Tongue (tissue), 1 donor: ENCODE measurements at regions not wholly inside any gene's neighbourhood (a gene's known extent, or its start where the extent isn't known, plus 50 kb on each side); places are given as distances from the start of the nearest gene placed in this dataset.

Experiments used
- DNase-seq: peaks from one replicate; pipeline ENCODE4 v3.0.0-alpha.2; 2015

GRCh38 chr10:43898592-43898991 lies 249.9 kb upstream of the ZNF32 start:
- no peak for DNase-seq

DNA sequence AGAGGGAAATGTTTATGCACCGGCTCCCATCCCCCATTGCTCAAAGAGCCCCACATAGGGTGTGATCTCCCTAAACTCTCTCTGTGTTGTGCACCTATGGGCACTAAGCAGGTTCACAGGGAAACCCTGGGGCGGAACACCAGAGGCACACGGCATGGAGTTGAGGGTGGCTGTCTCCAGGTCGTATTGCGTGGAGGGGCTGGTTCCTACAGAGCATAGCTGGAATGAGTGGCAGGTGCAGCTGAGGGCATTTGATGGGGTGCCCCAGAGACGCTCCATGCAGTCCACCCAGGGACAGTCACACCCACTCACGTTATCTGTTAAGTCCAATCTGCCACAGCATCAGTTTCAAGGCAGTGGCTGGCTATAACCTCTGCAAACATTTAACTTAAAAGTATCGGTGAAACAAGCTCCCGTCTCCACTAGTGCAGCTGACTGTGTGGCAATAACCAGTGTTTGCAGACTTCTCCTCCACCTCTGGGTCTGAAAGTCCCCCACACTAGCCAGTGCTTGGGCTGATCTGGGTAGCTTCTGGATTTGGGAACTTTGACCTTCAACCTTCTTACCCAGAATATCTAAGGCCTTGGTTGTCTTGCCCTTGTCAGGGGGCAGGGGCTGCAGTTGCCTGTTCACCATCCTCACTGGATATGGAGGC lies 249.2 kb upstream of the ZNF32 start:
- DNase-seq, result no peak

DNA sequence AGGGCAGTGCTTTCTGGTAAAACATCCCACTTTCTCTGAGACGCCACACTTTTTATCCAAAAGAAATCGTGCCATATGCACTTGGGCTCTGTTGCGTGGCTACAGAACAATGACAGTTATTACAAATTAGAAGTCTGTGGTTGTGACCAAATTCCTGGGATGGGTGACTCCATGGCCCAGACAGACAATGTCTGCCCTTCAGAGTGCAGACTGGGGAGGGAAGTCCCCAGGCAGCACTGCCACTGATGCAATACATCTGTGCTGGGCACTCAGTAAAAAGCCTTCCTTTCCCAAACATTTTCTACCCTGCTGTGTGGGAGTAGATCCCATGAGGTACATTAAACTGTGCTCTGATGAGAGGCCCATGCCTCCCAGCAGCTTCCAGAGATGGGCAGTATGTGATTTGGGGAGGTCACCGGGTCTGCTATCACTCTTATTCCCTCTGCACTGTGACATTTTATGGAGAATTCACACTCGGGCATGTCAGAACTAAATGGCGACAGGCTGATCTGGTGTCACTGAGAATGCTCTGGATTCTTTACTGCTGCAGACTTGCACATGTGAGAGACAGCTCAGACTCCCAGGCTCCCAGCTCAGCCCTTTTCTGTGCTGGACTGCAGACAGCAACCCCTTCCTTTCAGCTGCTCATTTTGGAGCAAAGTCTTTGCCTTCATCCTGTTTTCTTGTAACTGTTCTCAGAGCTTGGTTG lies 243.5 kb upstream of the ZNF32 start:
- DNase-seq, result peak; percentile 46

DNA sequence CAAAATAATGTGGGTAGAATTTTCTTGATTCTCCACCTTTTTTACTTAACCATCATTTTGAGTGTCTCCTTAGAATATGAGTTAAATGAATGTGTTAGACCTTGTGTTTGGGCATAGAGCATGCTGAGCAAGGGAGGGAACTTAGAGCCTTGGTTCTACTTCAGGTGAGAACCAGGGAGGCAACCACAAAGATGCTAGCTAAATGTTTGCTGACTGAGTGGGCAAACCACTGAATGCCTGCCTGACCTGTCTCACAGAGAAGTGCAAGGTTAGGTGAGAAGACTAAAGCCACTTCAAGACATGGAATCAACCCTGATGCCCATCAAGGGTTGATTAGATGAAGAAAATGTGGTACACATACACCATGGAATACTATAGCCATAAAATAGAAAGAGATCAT lies 242.6 kb upstream of the ZNF32 start:
- no peak for DNase-seq

GRCh38 chr10:43890124-43890523 lies 241.4 kb upstream of the ZNF32 start:
- no peak for DNase-seq

GRCh38 chr10:43888586-43888985 lies 239.9 kb upstream of the ZNF32 start:
- DNase-seq, result peak; percentile 37

- DNase-seq, result no peak
Observed at GRCh38 chr10:43885842-43886241, 237.2 kb upstream of the ZNF32 start.

DNA sequence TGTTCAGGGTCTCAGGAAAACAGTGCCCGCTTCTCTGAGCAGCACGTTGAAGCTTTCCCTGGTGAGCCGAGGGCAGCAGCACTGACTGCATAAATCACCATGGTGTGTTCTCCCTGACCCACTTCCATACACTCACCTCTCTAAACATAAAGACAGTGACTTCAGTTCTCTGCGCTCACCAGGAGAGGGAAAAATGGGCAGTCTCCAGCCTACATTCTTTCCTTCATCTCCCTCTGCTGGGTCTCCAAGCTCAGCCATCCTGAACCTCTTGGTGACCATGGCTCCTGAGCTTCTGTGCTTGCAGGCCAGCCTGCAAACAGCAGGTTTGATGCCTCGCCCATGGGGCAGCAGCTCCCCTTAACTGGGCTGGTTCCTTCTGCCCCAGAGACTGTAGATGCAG lies 236.6 kb upstream of the ZNF32 start:
- no peak for DNase-seq

DNA sequence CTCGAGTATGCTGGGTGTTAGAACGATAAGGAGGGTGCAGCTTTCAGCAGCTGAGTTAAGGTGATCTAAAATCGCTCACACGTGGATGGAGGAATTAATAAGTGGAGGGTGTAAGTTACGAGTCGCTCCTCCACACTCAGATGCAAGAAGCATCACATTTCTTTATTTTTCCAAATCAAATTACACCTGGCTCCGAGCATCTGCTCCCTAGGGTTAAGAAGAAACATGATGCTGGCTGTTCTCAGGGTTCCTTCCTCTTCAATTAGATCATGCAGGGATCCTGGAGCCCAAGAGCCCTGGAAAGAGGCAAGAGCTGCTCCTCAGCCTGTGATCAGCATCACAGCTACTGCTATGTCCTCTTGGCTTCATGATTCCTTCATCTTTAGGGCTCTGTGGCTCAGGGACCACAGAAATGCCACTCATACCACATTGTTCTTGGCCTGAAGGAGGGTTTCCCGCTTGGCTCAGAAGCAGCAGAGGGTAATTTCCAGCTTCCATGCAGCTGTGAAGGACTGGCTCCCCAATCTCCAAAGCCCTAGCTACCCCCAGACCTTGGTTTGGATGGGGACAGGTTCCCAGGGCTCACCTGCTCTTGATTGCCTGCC lies 235.9 kb upstream of the ZNF32 start:
- DNase-seq, result no peak

DNA sequence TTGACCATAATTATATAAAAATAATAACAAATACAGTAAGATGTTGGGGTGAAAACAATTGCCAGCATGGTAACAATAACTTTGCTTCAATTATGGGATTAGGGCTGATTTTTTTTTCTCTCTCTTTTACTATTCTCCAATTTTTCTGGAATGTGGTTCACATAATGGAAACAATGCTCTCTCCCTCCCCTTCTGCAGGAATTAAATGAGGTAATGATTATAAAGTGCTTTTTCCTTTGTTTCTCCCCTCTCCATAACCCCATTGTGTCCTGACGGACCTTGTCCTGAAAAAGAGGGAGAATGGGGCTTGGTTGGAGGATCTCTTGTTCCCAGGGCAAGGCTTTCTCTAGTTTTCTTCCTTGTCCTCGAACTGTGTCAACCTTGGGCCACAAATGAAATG lies 234.0 kb upstream of the ZNF32 start:
- DNase-seq, result no peak

- DNase-seq, result no peak
Observed at GRCh38 chr10:43881657-43882056, 233.0 kb upstream of the ZNF32 start.

DNA sequence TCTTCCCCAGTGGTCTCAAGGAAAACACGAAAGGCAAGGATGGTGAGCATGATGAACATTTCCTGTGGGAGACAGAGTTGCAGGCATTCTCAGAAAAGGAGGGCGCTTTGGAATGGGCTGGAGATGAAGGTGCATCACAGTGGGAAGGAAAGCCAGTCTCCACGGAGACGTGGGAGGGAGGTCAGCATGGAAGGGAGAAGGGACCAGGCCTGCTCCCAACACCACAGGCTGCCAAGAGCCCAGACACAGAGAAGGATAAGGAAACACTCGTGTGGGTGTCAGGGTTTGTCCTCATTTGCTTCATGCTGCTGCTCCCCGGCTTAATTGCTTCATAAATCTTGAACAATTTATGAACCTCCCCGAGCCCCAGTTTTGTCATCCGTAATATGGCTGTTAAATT lies 231.5 kb upstream of the ZNF32 start:
- no peak for DNase-seq

DNA sequence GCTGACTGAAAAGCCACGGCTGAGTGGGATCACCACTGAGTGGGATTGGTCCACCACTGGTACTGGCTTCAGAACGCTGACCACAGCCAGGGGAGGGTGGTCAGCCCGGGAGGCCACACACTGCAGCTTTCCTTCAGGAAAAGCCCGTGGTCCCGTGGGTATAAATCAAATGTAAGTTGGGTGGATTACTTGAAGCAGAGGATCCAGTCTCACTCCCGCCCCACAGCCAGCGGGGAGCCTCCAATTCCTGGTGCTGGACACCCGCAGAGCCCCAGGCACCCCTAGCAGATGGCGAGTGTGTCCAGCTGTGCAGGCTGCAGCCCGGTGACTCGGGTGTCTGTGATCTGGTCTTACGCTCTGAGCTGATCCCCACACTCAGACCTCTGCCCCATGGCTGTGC lies 231.1 kb upstream of the ZNF32 start:
- no peak for DNase-seq

GRCh38 chr10:43879162-43879561 lies 230.5 kb upstream of the ZNF32 start:
- no peak for DNase-seq

DNA sequence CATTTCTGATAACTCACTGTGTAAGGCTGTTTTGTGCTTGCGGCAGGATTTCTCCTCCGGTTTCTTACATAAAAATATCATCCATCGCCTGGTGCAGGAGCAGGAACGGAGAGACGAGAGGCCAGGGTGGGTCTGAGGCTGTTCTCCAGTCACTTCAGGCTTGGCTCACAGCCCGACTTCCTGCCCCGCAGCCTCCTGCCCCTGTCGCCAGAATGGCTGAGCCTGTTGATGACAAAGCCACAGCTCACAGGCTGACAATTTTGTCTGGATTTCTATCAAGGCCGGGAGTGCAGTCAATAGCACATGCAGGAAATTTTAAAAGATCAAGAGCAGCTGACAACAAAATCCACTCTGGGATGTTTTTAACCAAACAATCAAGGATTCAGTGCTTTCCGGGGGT lies 229.7 kb upstream of the ZNF32 start:
- DNase-seq, result peak; percentile 60

DNA sequence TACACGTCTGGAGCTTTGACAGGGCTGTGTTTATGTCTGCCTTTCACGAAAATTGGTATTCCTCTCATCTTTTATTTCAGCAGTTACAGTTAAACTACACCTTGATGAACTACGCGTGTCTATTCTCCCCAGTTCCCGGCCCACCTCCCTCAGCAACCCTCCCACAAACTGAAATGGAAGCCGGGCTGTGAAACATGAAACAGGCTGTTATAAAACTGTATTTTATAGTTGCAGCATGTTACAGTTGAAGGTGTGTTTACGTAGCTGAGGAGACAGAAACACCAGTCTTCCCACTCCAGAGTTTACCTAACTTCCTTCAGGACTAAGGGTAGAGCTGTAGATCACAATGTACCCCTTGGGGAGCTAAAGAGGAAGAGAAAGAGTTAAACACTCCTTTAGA lies 228.3 kb upstream of the ZNF32 start:
- DNase-seq, result no peak

- no peak for DNase-seq
Observed at GRCh38 chr10:43874984-43875383, 226.3 kb upstream of the ZNF32 start.

DNA sequence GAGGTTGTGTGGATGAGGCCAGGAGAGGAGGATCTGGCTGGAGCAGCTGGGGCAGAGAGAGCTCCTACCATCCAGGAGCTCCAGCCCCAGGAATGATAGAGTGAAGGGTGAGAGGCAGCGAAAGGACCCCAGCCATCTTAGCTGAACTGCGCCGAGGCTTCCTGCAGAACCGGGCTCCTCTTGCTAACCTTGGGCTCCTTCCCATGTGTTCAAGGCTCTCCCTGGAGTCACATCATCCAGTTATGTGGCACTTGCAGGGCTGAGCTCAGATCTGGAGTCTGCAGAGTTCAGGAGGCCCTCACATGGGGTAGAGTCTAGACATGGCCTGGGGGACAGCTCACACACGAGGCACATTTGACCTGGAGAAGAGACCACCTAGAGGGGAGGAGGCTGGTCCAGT lies 225.0 kb upstream of the ZNF32 start:
- DNase-seq, result no peak

DNA sequence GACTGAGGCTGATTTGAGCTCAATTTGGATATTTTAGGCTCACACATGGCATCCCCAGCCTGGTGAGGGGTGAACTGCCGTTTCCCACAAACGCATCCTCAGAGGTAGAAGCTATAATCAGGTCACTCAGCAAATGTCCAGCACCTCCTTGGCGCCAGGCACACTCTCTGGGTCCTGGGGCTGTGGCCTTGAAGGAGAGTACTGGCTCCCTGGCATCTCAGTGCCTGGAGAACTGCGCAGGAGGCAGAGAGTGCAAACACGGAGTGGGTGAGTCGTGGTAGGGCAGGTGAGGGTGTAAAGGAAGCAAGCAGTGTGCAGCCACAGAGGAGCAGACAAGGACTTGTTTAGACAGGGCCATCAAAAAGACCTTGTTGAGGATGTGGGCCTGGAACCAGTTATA lies 224.0 kb upstream of the ZNF32 start:
- DNase-seq, result no peak

DNA sequence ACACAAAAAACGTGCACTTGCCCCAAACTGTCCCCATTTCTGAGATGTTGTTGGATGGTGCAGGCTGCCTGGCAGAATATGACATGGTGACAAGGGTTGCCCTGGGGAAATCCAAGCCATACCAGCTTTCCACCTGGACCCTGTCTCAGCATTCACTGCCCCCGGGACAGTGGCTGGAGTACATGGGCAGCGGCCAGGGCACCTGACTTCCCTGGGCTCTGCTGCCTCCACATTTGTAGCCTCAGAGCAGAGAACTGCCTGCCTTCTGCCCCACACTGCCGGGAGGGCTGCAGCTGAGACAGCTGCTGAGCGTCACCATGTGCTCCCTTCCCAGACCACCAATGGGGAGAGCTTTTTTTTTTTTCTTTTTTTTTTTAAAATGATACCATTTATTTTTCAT lies 222.9 kb upstream of the ZNF32 start:
- DNase-seq, result peak; percentile 42

GRCh38 chr10:43870968-43871439 lies 222.3 kb upstream of the ZNF32 start:
- no peak for DNase-seq

GRCh38 chr10:43869669-43870322 lies 221.1 kb upstream of the ZNF32 start:
- no peak for DNase-seq

DNA sequence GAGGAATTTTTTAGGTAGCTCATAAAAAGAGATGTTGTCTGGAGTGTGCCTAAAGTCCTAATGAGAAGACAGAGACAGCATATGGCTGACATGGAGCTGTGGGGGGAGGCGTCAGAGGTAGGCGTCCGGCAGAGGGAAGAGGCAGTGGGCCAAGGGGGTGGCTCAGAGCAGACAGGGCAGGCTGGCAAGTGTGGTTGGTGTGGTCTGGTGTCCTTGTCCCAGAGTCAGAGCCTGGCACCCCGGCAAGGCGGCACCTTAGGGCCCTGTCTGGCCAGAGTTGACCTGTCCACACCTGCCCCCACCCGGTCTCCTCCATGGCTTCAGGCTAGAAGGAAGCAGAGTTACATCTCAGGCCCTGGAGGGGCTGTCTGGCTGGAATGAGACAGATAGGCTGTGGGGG lies 220.3 kb upstream of the ZNF32 start:
- DNase-seq, result no peak
